H1 (cell line): ENCODE measurements at regions not wholly inside any gene's neighbourhood (a gene's known extent, or its start where the extent isn't known, plus 50 kb on each side); places are given as distances from the start of the nearest gene placed in this dataset.

Experiments used
- CTCF ChIA-PET: fragments of 300-600 bp; sonication (Branson Sonifier 250); formaldehyde crosslinking; loops from one replicate; lab custom pipeline; 2021; ENCODE audit not compliant: partially characterized antibody; lab: Charles Lee
- POLR2A ChIA-PET: fragments of 300-600 bp; sonication (Branson Sonifier 250); formaldehyde crosslinking; loops from one replicate; lab custom pipeline; 2021; ENCODE audit warnings: inconsistent platforms; ENCODE audit not compliant: partially characterized antibody; lab: Charles Lee
- DNase-seq, 2 experiments: peaks; one replicate each; pipeline versions ENCODE4 v3.0.0 to v3.0.0-alpha.2; 2010 to 2022; ENCODE audit warnings: low spot score in 2 of 2, low read depth in 1 of 2, mixed read lengths in 1 of 2
- FAIRE-seq: peaks from 2 replicates; lab custom pipeline; 2011; peaks lifted over from hg19 to GRCh38; lab: Jason Lieb, UNC
- H2AFZ ChIP-seq: 2 replicates; pipeline ENCODE4 v1.8.1; 2012; ENCODE audit warnings: low read length, inconsistent platforms
- H2AK5ac ChIP-seq: 2 replicates; pipeline ENCODE4 v1.6.1; 2013; ENCODE audit warnings: low read depth, low read length
- H2BK120ac ChIP-seq: replicated peaks from 2 replicates; pipeline ENCODE3; 2013; ENCODE audit warnings: low read depth, low read length, inconsistent platforms
- H2BK12ac ChIP-seq: 2 replicates; pipeline ENCODE4 v1.6.1; 2013; ENCODE audit warnings: low read depth, low read length
- H2BK15ac ChIP-seq: 2 replicates; pipeline ENCODE4 v1.6.1; 2013; ENCODE audit warnings: low read length
- H2BK20ac ChIP-seq: 2 replicates; pipeline ENCODE4 v1.6.1; 2013; ENCODE audit warnings: low read length
- H2BK5ac ChIP-seq: 2 replicates; pipeline ENCODE4 v1.6.1; 2013; ENCODE audit warnings: low read depth, low read length
- H3K14ac ChIP-seq: 2 replicates; pipeline ENCODE4 v1.6.1; 2013; ENCODE audit warnings: inconsistent platforms; ENCODE audit not compliant: insufficient read length
- H3K18ac ChIP-seq: 2 replicates; pipeline ENCODE4 v1.6.1; 2013; ENCODE audit warnings: low read length; ENCODE audit errors: extremely low read depth
- H3K23ac ChIP-seq: 2 replicates; pipeline ENCODE4 v1.6.1; 2013; ENCODE audit warnings: inconsistent platforms; ENCODE audit not compliant: insufficient read length
- H3K23me2 ChIP-seq: 2 replicates; pipeline ENCODE4 v1.6.1; 2013; ENCODE audit warnings: low read depth, low read length
- H3K27ac ChIP-seq: 2 replicates; pipeline ENCODE4 v1.6.1; 2011; ENCODE audit warnings: low read depth, low read length, inconsistent platforms
- H3K27me3 ChIP-seq, 4 experiments: replicated peaks in 1 of 4; 1 replicate in 1 of 4; 2 replicates in 3 of 4; pipeline versions ENCODE4 v1.6.1 to v1.8.1; 2011 to 2013; ENCODE audit warnings: low read length in 3 of 4, mild to moderate bottlenecking in 3 of 4, inconsistent platforms in 2 of 4, mixed read lengths in 2 of 4, moderate library complexity in 1 of 4; ENCODE audit not compliant: control insufficient read depth in 3 of 4, insufficient read depth in 3 of 4; ENCODE audit errors: extremely low read depth in 1 of 4
- H3K36me3 ChIP-seq, 4 experiments: 2 replicates each; pipeline versions ENCODE4 v1.6.1 to v1.8.1; 2011 to 2013; ENCODE audit warnings: mild to moderate bottlenecking in 4 of 4, low read length in 3 of 4, moderate library complexity in 2 of 4, control low read depth in 1 of 4, inconsistent platforms in 1 of 4; ENCODE audit not compliant: insufficient read depth in 4 of 4, control insufficient read depth in 2 of 4
- H3K4ac ChIP-seq: replicated peaks from 2 replicates; pipeline ENCODE3; 2013; ENCODE audit warnings: low read length, low read depth, mixed read lengths, inconsistent platforms; ENCODE audit not compliant: insufficient read length
- H3K4me1 ChIP-seq, 4 experiments: replicated peaks in 1 of 4; 1 replicate in 1 of 4; 2 replicates in 3 of 4; pipeline versions ENCODE4 v1.6.1 to v1.8.1; 2011 to 2013; ENCODE audit warnings: low read length in 3 of 4, inconsistent platforms in 2 of 4, mixed read lengths in 1 of 4; ENCODE audit not compliant: insufficient read depth in 4 of 4, control insufficient read depth in 3 of 4
- H3K4me2 ChIP-seq, 2 experiments: 2 replicates each; pipeline versions ENCODE4 v1.6.1 to v1.8.1; 2011 to 2013; ENCODE audit warnings: low read depth in 2 of 2, low read length in 2 of 2, control low read depth in 1 of 2, inconsistent platforms in 1 of 2, mild to moderate bottlenecking in 1 of 2; ENCODE audit not compliant: insufficient read depth in 1 of 2
- H3K4me3 ChIP-seq, 4 experiments: fragments of 200-600, 300-600 bp in 1 of 4; sonication (generic), shearing (Covaris generic), sonication (Bioruptor Twin) in 1 of 4; 2 replicates each; pipeline versions ENCODE4 v1.5.1 to v1.8.1; 2011 to 2016; ENCODE audit warnings: low read length in 4 of 4, low read depth in 3 of 4, control low read depth in 2 of 4, inconsistent platforms in 2 of 4, mild to moderate bottlenecking in 2 of 4, mixed read lengths in 1 of 4, moderate library complexity in 1 of 4; ENCODE audit not compliant: insufficient read depth in 2 of 4; ENCODE audit errors: extremely low read depth in 1 of 4
- H3K56ac ChIP-seq: replicated peaks from 2 replicates; pipeline ENCODE3; 2013; ENCODE audit warnings: low read depth, mild to moderate bottlenecking, mixed read lengths, low read length, inconsistent platforms; ENCODE audit not compliant: insufficient read length
- H3K79me1 ChIP-seq: 2 replicates; pipeline ENCODE4 v1.6.1; 2013; ENCODE audit warnings: low read depth, low read length, control low read depth
- H3K79me2 ChIP-seq, 2 experiments: 2 replicates each; pipeline versions ENCODE4 v1.6.1 to v1.8.1; 2012 to 2013; ENCODE audit warnings: low read length in 2 of 2, mild to moderate bottlenecking in 2 of 2, inconsistent platforms in 1 of 2; ENCODE audit not compliant: insufficient read depth in 2 of 2, control insufficient read depth in 1 of 2
- H3K9ac ChIP-seq, 4 experiments: replicated peaks in 1 of 4; 1 replicate in 1 of 4; 2 replicates in 3 of 4; pipeline versions ENCODE4 v1.6.1 to v1.8.1; 2011 to 2013; ENCODE audit warnings: low read depth in 3 of 4, low read length in 3 of 4, control low read depth in 2 of 4, mild to moderate bottlenecking in 2 of 4, moderate library complexity in 2 of 4, inconsistent platforms in 1 of 4; ENCODE audit errors: extremely low read depth in 1 of 4
- H3K9me3 ChIP-seq, 2 experiments: 2 replicates each; pipeline versions ENCODE4 v1.6.1 to v1.8.1; 2012 to 2013; ENCODE audit warnings: mild to moderate bottlenecking in 2 of 2, moderate library complexity in 2 of 2, control low read depth in 1 of 2, inconsistent platforms in 1 of 2, low read depth in 1 of 2, low read length in 1 of 2, mixed read lengths in 1 of 2; ENCODE audit not compliant: insufficient read depth in 2 of 2
- H4K20me1 ChIP-seq, 2 experiments: replicated peaks in 1 of 2; 2 replicates each; pipeline versions ENCODE3 to v1.8.1; 2011 to 2013; ENCODE audit warnings: inconsistent platforms in 2 of 2, low read length in 2 of 2, mild to moderate bottlenecking in 1 of 2; ENCODE audit not compliant: insufficient read depth in 2 of 2, control insufficient read depth in 1 of 2
- H4K5ac ChIP-seq: 2 replicates; pipeline ENCODE4 v1.6.1; 2013; ENCODE audit warnings: low read length, low read depth, mixed read lengths, inconsistent platforms; ENCODE audit not compliant: insufficient read length
- H4K8ac ChIP-seq: 2 replicates; pipeline ENCODE4 v1.8.0; 2013; ENCODE audit warnings: mild to moderate bottlenecking, moderate library complexity, low read length, inconsistent platforms; ENCODE audit not compliant: insufficient read depth; ENCODE audit errors: extremely low read depth
- H4K91ac ChIP-seq: replicated peaks from 2 replicates; pipeline ENCODE3; 2013; ENCODE audit warnings: low read length, mixed read lengths, inconsistent platforms; ENCODE audit not compliant: insufficient read length
- BRCA1 ChIP-seq: IDR thresholded peaks from 2 replicates; pipeline ENCODE4 v1.6.1; 2012; ENCODE audit warnings: low read depth, low read length, improper control_type of control experiment
- CBX5 ChIP-seq: fragments of 300-800, 300-1000 bp; sonication (generic); IDR thresholded peaks from 2 replicates; pipeline ENCODE4 v1.7.1; 2016; ENCODE audit warnings: antibody characterized with exemption, low read length, low read depth
- CHD1 ChIP-seq: IDR thresholded peaks from 2 replicates; pipeline ENCODE4 v1.6.1; 2012; ENCODE audit warnings: low read depth, low read length, improper control_type of control experiment
- GTF2F1 ChIP-seq: IDR thresholded peaks from 2 replicates; pipeline ENCODE4 v1.6.1; 2012; ENCODE audit warnings: low read depth, low read length, improper control_type of control experiment, borderline replicate concordance
- JUND ChIP-seq: IDR thresholded peaks from 2 replicates; pipeline ENCODE4 v1.6.1; 2011; ENCODE audit warnings: mild to moderate bottlenecking, improper control_type of control experiment, low read length
- NANOG ChIP-seq: IDR thresholded peaks from 2 replicates; pipeline ENCODE4 v1.6.1; 2011; ENCODE audit warnings: low read length, low read depth, mild to moderate bottlenecking, inconsistent platforms; ENCODE audit not compliant: insufficient read depth, poor library complexity, severe bottlenecking
- PHF8 ChIP-seq: fragments of 200-600 bp; sonication (generic); conservative IDR thresholded peaks from 2 replicates; pipeline ENCODE4 v1.7.1; 2012; ENCODE audit warnings: low read depth, mild to moderate bottlenecking, inconsistent platforms, low read length, moderate library complexity
- POLR2A ChIP-seq, 2 experiments: IDR thresholded peaks; 1 replicate in 1 of 2; 2 replicates in 1 of 2; pipeline ENCODE4 v1.6.1; 2011; ENCODE audit warnings: low read depth in 2 of 2, low read length in 2 of 2, mild to moderate bottlenecking in 2 of 2; ENCODE audit errors: control extremely low read depth in 1 of 2
- RNF2 ChIP-seq: fragments of 200-900, 300-1000 bp; sonication (generic); IDR thresholded peaks from 2 replicates; pipeline ENCODE4 v1.7.1; 2016; ENCODE audit warnings: borderline replicate concordance, low read depth, mild to moderate bottlenecking, antibody characterized with exemption, low read length; ENCODE audit not compliant: poor library complexity, severe bottlenecking; ENCODE audit errors: missing control alignments
- SIN3A ChIP-seq, 2 experiments: IDR thresholded peaks in 1 of 2; conservative IDR thresholded peaks in 1 of 2; 2 replicates each; pipeline ENCODE4 v1.6.1; 2011 to 2012; ENCODE audit warnings: low read length in 2 of 2, improper control_type of control experiment in 1 of 2, low read depth in 1 of 2, mild to moderate bottlenecking in 1 of 2
- SP2 ChIP-seq: IDR thresholded peaks from 2 replicates; pipeline ENCODE4 v1.6.1; 2012; ENCODE audit warnings: mild to moderate bottlenecking, low read length, inconsistent platforms
- ZNF274 ChIP-seq: IDR thresholded peaks from 2 replicates; pipeline ENCODE4 v1.7.0; 2012; ENCODE audit warnings: low read length, borderline replicate concordance; ENCODE audit errors: extremely low read depth
- WGBS, 2 experiments: shearing (Covaris generic) in 1 of 2; methylation state at CpG; one replicate each; pipeline versions ENCODE4 v1.1.6 to v1.1.7; 2013 to 2015; ENCODE audit warnings: low lambda C conversion rate in 2 of 2, mixed read lengths in 2 of 2, inconsistent platforms in 1 of 2, low coverage in 1 of 2, missing lambda C conversion rate in 1 of 2; ENCODE audit not compliant: insufficient replicate concordance in 2 of 2, insufficient coverage in 1 of 2, insufficient read length in 1 of 2; ENCODE audit errors: extremely low coverage in 1 of 2, missing lambda C conversion rate in 1 of 2; 5-methylcytosine and 5-hydroxymethylcytosine counted together

DNA sequence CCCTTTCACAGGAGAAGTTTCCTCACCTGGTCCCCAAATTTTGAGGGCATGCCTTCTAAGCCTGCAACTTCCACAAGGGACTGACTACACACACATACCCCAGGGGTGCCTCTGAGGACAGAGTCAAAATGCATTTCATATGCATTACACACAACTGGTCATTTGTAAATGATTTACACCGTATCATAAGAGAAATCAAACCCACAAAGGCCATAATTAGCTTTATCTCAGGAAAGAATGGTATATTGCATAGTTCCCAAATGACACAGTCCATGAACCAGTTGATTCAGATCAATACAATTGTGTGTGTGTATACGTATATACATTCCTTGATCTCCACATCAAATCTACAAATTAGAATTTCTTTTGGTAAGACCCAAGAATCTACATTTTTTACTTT lies 203.3 kb upstream of the PRDM1 start:
- no peaks in the 10 kb centered on the region for H3K36me3 ChIP-seq
- no peaks in the 10 kb centered on the region for H3K79me2 ChIP-seq
- H2BK5ac ChIP-seq = no peak overlapping the region
- no peak overlapping the region for H2AK5ac ChIP-seq
- H3K18ac ChIP-seq = no peak overlapping the region
- no peak overlapping the region for H3K23ac ChIP-seq
- POLR2A ChIA-PET = no interaction called here
- H3K4me3 ChIP-seq = no peak overlapping the region
- H3K4me1 ChIP-seq = peaks cover 0 to 8% (median 5%) of the 10 kb centered on the region in 4 experiments; a peak in 5 of 7 replicates
- H4K5ac ChIP-seq = no peak overlapping the region
- H3K27ac ChIP-seq = no peak overlapping the region
- DNase-seq = no peak
- no peaks in the 10 kb centered on the region for H3K79me1 ChIP-seq
- no peak overlapping the region for H3K9ac ChIP-seq
- no peaks in the 10 kb centered on the region for H4K20me1 ChIP-seq
- CTCF ChIA-PET = interaction anchor here (0.5 to 1.4 kb wide), 7 partner anchors 9 to 451 kb away, joined by 3 to 4 read pairs (median 3); no protein-coding TSS in a partner anchor
- no peaks in the 10 kb centered on the region for H3K9me3 ChIP-seq
- H3K4me2 ChIP-seq = no peak overlapping the region
- no peak overlapping the region for H2BK120ac ChIP-seq
- no peak overlapping the region for H4K91ac ChIP-seq
- no peak overlapping the region for H3K14ac ChIP-seq
- H2BK12ac ChIP-seq = no peak overlapping the region
- H3K4ac ChIP-seq = no peak overlapping the region
- no peaks in the 10 kb centered on the region; the same call in 1 of the 2 replicates for H3K23me2 ChIP-seq
- no peak overlapping the region for H3K56ac ChIP-seq
- H2BK15ac ChIP-seq = no peak overlapping the region
- no peak overlapping the region for H4K8ac ChIP-seq
- TF ChIP-seq SP2 (no peak), JUND (no peak), CHD1 (no peak), SIN3A (conservative IDR thresholded peaks at IDR 0.05 in 1 of 2, IDR thresholded peaks at IDR 0.05 in 1 of 2; ENCODE audit: low read depth in 1 of 2, low read length in 2 of 2) (no peak), RNF2 (no peak), ZNF274 (no peak), PHF8 (no peak), GTF2F1 (no peak), POLR2A (IDR thresholded peaks at IDR 0.05; ENCODE audit: control extremely low read depth in 1 of 2, low read depth in 2 of 2, low read length in 2 of 2) (no peak), BRCA1 (no peak), CBX5 (no peak), NANOG (no peak)
- TF ChIP-seq, all 59 proteins: peak for 0
- H2BK20ac ChIP-seq = no peak overlapping the region
- 88% methylated on average over 2 of the region's 2 CpGs; no CpG with 5 or more reads in 1 of the 2 experiments for WGBS, 2 experiments
- no peaks in the 10 kb centered on the region for H3K27me3 ChIP-seq
- H2AFZ ChIP-seq = no peak overlapping the region
- FAIRE-seq = no peak
